PC-9 (cell line): ENCODE measurements at regions not wholly inside any gene's neighbourhood (a gene's known extent, or its start where the extent isn't known, plus 50 kb on each side); places are given as distances from the start of the nearest gene placed in this dataset.
A peak's percentile ranks its signal among the peaks of the same experiment; 100 is the strongest.

Source experiments
- BruUV-seq: library from RNA; stranded (reverse); fragments of 400-500 nt; replicated peaks from 2 replicates; lab custom pipeline; 2021; lab: Mats Ljungman, UMichigan
- CTCF ChIA-PET: fragments of 300-600 bp; sonication (Branson Sonifier 250); formaldehyde crosslinking; loops from one replicate; lab custom pipeline; 2022; ENCODE audit warnings: antibody characterized with exemption; lab: Charles Lee
- POLR2A ChIA-PET: fragments of 300-600 bp; sonication (Branson Sonifier 250); formaldehyde crosslinking; loops from one replicate; lab custom pipeline; 2022; ENCODE audit warnings: antibody characterized with exemption; ENCODE audit not compliant: unreplicated experiment; lab: Charles Lee
- DNase-seq, 2 experiments: peaks; one replicate each; pipeline versions ENCODE4 v3.0.0 to v3.0.0-alpha.2; 2015 to 2022; ENCODE audit warnings: mixed read lengths in 1 of 2
- H2AFZ ChIP-seq: fragments of 200-600 bp; sonication (generic); 2 replicates; pipeline ENCODE4 v1.8.1; 2017; ENCODE audit warnings: antibody characterized with exemption
- H3F3A ChIP-seq: fragments of 200-600 bp; sonication (generic); 2 replicates; pipeline ENCODE4 v1.8.1; 2017; ENCODE audit warnings: antibody characterized with exemption, mild to moderate bottlenecking, low read depth; ENCODE audit not compliant: insufficient read depth
- H3K27ac ChIP-seq: fragments of 200-600 bp; sonication (generic); 2 replicates; pipeline ENCODE4 v1.6.1; 2016; ENCODE audit warnings: mixed run types
- H3K27me3 ChIP-seq: fragments of 200-600 bp; sonication (generic); 2 replicates; pipeline ENCODE4 v1.6.1; 2016; ENCODE audit warnings: low read depth, mixed run types; ENCODE audit not compliant: insufficient read depth
- H3K36me3 ChIP-seq: fragments of 200-600 bp; sonication (generic); 2 replicates; pipeline ENCODE4 v1.6.1; 2016; ENCODE audit warnings: low read depth, mixed run types
- H3K4me1 ChIP-seq: fragments of 200-600 bp; sonication (generic); replicated peaks from 2 replicates; pipeline ENCODE4 v1.6.1; 2016; ENCODE audit warnings: mixed run types; ENCODE audit not compliant: insufficient read depth
- H3K4me2 ChIP-seq: fragments of 200-600 bp; sonication (generic); 2 replicates; pipeline ENCODE4 v1.6.1; 2017; ENCODE audit warnings: mixed run types
- H3K4me3 ChIP-seq: fragments of 200-600 bp; sonication (generic); 2 replicates; pipeline ENCODE4 v1.6.1; 2016; ENCODE audit warnings: mixed run types
- H3K79me2 ChIP-seq: fragments of 200-600 bp; sonication (generic); 2 replicates; pipeline ENCODE4 v1.6.1; 2017; ENCODE audit warnings: low read depth, mixed run types
- H3K9me2 ChIP-seq: fragments of 200-600 bp; sonication (generic); 2 replicates; pipeline ENCODE4 v1.8.1; 2017; ENCODE audit warnings: mild to moderate bottlenecking; ENCODE audit not compliant: insufficient read depth
- H3K9me3 ChIP-seq: fragments of 200-600 bp; sonication (generic); 2 replicates; pipeline ENCODE4 v1.8.1; 2016; ENCODE audit warnings: low read depth; ENCODE audit not compliant: insufficient read depth
- H4K20me1 ChIP-seq: fragments of 200-600 bp; sonication (generic); 2 replicates; pipeline ENCODE4 v1.8.1; 2017; ENCODE audit not compliant: insufficient read depth
- EZH2 ChIP-seq: fragments of 200-600 bp; sonication (generic); IDR thresholded peaks from 2 replicates; pipeline ENCODE4 v1.8.0; 2017; ENCODE audit warnings: antibody characterized with exemption, low read depth
- intact Hi-C: fragments of 100-400 bp; cut with micrococcal nuclease; formaldehyde crosslinking; loops from one replicate; pipeline ENCODE4 v1.10.0; 2022; ENCODE audit not compliant: unreplicated experiment
- TF ChIP-seq, protein P1 (sequence below): fragments of 200-600 bp; sonication (generic); conservative IDR thresholded peaks from 2 replicates; pipeline ENCODE4 v1.6.1; 2017; ENCODE audit warnings: mixed run types, antibody characterized with exemption, mild to moderate bottlenecking, moderate library complexity

- TF ChIP-seq, protein P1, sequence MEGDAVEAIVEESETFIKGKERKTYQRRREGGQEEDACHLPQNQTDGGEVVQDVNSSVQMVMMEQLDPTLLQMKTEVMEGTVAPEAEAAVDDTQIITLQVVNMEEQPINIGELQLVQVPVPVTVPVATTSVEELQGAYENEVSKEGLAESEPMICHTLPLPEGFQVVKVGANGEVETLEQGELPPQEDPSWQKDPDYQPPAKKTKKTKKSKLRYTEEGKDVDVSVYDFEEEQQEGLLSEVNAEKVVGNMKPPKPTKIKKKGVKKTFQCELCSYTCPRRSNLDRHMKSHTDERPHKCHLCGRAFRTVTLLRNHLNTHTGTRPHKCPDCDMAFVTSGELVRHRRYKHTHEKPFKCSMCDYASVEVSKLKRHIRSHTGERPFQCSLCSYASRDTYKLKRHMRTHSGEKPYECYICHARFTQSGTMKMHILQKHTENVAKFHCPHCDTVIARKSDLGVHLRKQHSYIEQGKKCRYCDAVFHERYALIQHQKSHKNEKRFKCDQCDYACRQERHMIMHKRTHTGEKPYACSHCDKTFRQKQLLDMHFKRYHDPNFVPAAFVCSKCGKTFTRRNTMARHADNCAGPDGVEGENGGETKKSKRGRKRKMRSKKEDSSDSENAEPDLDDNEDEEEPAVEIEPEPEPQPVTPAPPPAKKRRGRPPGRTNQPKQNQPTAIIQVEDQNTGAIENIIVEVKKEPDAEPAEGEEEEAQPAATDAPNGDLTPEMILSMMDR = no peak
- TF ChIP-seq EZH2 = no peak
- H4K20me1 ChIP-seq = no peaks in the 10 kb centered on the region
- H3K27ac ChIP-seq = no peak overlapping the region
- no peaks in the 10 kb centered on the region for H3K27me3 ChIP-seq
- H3K79me2 ChIP-seq = no peaks in the 10 kb centered on the region
- H3K4me2 ChIP-seq = no peak overlapping the region
- H3K4me3 ChIP-seq = no peak overlapping the region
- intact Hi-C loops = no loop called here
- CTCF ChIA-PET = no interaction called here
- POLR2A ChIA-PET = no interaction called here
- no peaks in the 10 kb centered on the region for H3K9me2 ChIP-seq
- no peak overlapping the region for H2AFZ ChIP-seq
- H3K9me3 ChIP-seq = peaks cover 8% of the 10 kb centered on the region; the same call in 1 of the 2 replicates
- no TSS peak for BruUV-seq
- no peak for DNase-seq
- H3K36me3 ChIP-seq = no peaks in the 10 kb centered on the region
- peaks cover 10% of the 10 kb centered on the region for H3F3A ChIP-seq
- H3K4me1 ChIP-seq = peaks cover 8% of the 10 kb centered on the region
Measured at GRCh38 chr5:58335518-58335917, 124.4 kb downstream of the PLK2 start.

- Histone ChIP-seq H3F3A (peaks cover 14% of the 10 kb centered on the region), H3K36me3 (no peaks in the 10 kb centered on the region), H3K4me2 (no peak overlapping the region), H3K4me1 (peaks cover 12% of the 10 kb centered on the region), H4K20me1 (no peaks in the 10 kb centered on the region), H3K9me3 (peaks cover 8% of the 10 kb centered on the region; the same call in 1 of the 2 replicates), H2AFZ (no peak overlapping the region), H3K27me3 (no peaks in the 10 kb centered on the region), H3K79me2 (no peaks in the 10 kb centered on the region), H3K9me2 (no peaks in the 10 kb centered on the region), H3K27ac (no peak overlapping the region), H3K4me3 (no peak overlapping the region)
- CTCF ChIA-PET = no interaction called here
- POLR2A ChIA-PET = interaction anchor here (0.6 kb wide), 2 partner anchors 9 to 77 kb away, joined by 5 to 7 read pairs; no protein-coding TSS in a partner anchor
- BruUV-seq = no TSS peak
- no peak for DNase-seq
- TF ChIP-seq, protein P1 = no peak
- TF ChIP-seq EZH2 = no peak
- intact Hi-C loops = loop anchor here (5.0 kb wide), 1 partner anchor 118 kb away; no protein-coding TSS in a partner anchor
Measured at GRCh38 chr5:58334035-58334434, 125.9 kb downstream of the PLK2 start.

- ChIA-PET POLR2A (no interaction called here), CTCF (no interaction called here)
- TF ChIP-seq EZH2 = no peak
- TF ChIP-seq, protein P1 = no peak
- Histone ChIP-seq H3F3A (peaks cover 14% of the 10 kb centered on the region), H3K9me3 (peaks cover 8% of the 10 kb centered on the region; the same call in 1 of the 2 replicates), H3K9me2 (no peaks in the 10 kb centered on the region), H3K27me3 (no peaks in the 10 kb centered on the region), H3K27ac (peak overlapping the region; percentile 54), H3K79me2 (no peaks in the 10 kb centered on the region), H3K4me3 (no peak overlapping the region), H2AFZ (no peak overlapping the region), H3K4me2 (no peak overlapping the region), H3K4me1 (peaks cover 12% of the 10 kb centered on the region), H4K20me1 (no peaks in the 10 kb centered on the region), H3K36me3 (no peaks in the 10 kb centered on the region)
- peak in 1 of 2 experiments; percentile 69 for DNase-seq
- intact Hi-C loops = loop anchor here (5.0 kb wide), 1 partner anchor 122 kb away; no protein-coding TSS in a partner anchor
- BruUV-seq = no TSS peak
Measured at GRCh38 chr5:58330781-58331180, 129.1 kb downstream of the PLK2 start.
